NCI-H2227 treated with DMSO at 0.1 percent for 48 hours (cell line): ENCODE measurements at regions not wholly inside any gene's neighbourhood (a gene's known extent, or its start where the extent isn't known, plus 50 kb on each side); places are given as distances from the start of the nearest gene placed in this dataset.
"Not testable (repeated sequence)": the region's sequence is repeated elsewhere in the genome, so short reads cannot be mapped to it uniquely, and the experiment has no call there.

Source experiments
- DNase-seq: peaks from one replicate; lab custom pipeline; 2025; lab: John Stamatoyannopoulos, UW

GRCh38 chr1:157460381-157460780 is 91.9 kb downstream of the FCRL5 start:
- DNase-seq, result no peak

GRCh38 chr1:157457279-157457678 is 95.0 kb downstream of the FCRL5 start:
- DNase-seq, result no peak

- no peak for DNase-seq
Observed at GRCh38 chr1:157455318-157455717, 97.0 kb downstream of the FCRL5 start.

GRCh38 chr1:157450106-157450505 is 102.2 kb downstream of the FCRL5 start:
- no peak for DNase-seq

GRCh38 chr1:157448636-157449035 is 103.7 kb downstream of the FCRL5 start:
- DNase-seq, result no peak

- not testable (repeated sequence) for DNase-seq
Observed at GRCh38 chr1:157446356-157446755, 106.0 kb downstream of the FCRL5 start.

GRCh38 chr1:157445616-157446140 is 106.6 kb downstream of the FCRL5 start:
- DNase-seq, result not testable (repeated sequence)

- no peak for DNase-seq
Observed at GRCh38 chr1:157442065-157442464, 110.2 kb downstream of the FCRL5 start.

- no peak for DNase-seq
Observed at GRCh38 chr1:157439302-157439954, 112.9 kb downstream of the FCRL5 start.

- no peak for DNase-seq
Observed at GRCh38 chr1:157438613-157439012, 113.7 kb downstream of the FCRL5 start.

GRCh38 chr1:157438146-157438545 is 114.2 kb downstream of the FCRL5 start:
- DNase-seq, result no peak

- no peak for DNase-seq
Observed at GRCh38 chr1:157437296-157437695, 115.0 kb downstream of the FCRL5 start.

- no peak for DNase-seq
Observed at GRCh38 chr1:157431751-157432150, 120.6 kb downstream of the FCRL5 start.

- DNase-seq, result no peak
Observed at GRCh38 chr1:157429601-157430240, 122.6 kb downstream of the FCRL5 start.

- DNase-seq, result not testable (repeated sequence)
Observed at GRCh38 chr1:157423764-157424163, 128.6 kb downstream of the FCRL5 start.

GRCh38 chr1:157419845-157420542 is 132.3 kb downstream of the FCRL5 start:
- DNase-seq, result no peak

- DNase-seq, result no peak
Observed at GRCh38 chr1:157418659-157419058, 133.7 kb downstream of the FCRL5 start.

- no peak for DNase-seq
Observed at GRCh38 chr1:157418231-157418630, 134.1 kb downstream of the FCRL5 start.

- DNase-seq, result no peak
Observed at GRCh38 chr1:157415661-157416060, 136.7 kb downstream of the FCRL5 start.

GRCh38 chr1:157412308-157412707 is 140.0 kb downstream of the FCRL5 start:
- no peak for DNase-seq

- no peak for DNase-seq
Observed at GRCh38 chr1:157411769-157412168, 140.5 kb downstream of the FCRL5 start.

- no peak for DNase-seq
Observed at GRCh38 chr1:157411064-157411463, 141.3 kb downstream of the FCRL5 start.

- DNase-seq, result no peak
Observed at GRCh38 chr1:157410457-157410856, 141.9 kb downstream of the FCRL5 start.
